Endodermal cell (in vitro differentiated cells): ENCODE measurements at regions not wholly inside any gene's neighbourhood (a gene's known extent, or its start where the extent isn't known, plus 50 kb on each side); places are given as distances from the start of the nearest gene placed in this dataset.

ENCODE experiments used
- DNase-seq: peaks from one replicate; pipeline ENCODE4 v3.0.0-alpha.2; 2017
- H3K27ac ChIP-seq: 2 replicates; pipeline ENCODE4 v1.5.1; 2013; ENCODE audit warnings: mild to moderate bottlenecking, low read depth, low read length, moderate library complexity
- H3K27me3 ChIP-seq: 2 replicates; pipeline ENCODE4 v1.6.1; 2013; ENCODE audit warnings: mild to moderate bottlenecking, low read length, moderate library complexity; ENCODE audit not compliant: insufficient read depth, control insufficient read depth, poor library complexity, severe bottlenecking
- H3K36me3 ChIP-seq: 2 replicates; pipeline ENCODE4 v1.7.0; 2013; ENCODE audit warnings: mild to moderate bottlenecking, low read length, moderate library complexity; ENCODE audit not compliant: control insufficient read depth, insufficient read depth
- H3K4me1 ChIP-seq: one replicate; pipeline ENCODE4 v1.7.0; 2013; ENCODE audit warnings: low read length; ENCODE audit not compliant: control insufficient read depth, insufficient read depth
- H3K4me3 ChIP-seq: 2 replicates; pipeline ENCODE4 v1.5.1; 2013; ENCODE audit warnings: mild to moderate bottlenecking, low read length, moderate library complexity
- H3K9ac ChIP-seq: 2 replicates; pipeline ENCODE4 v1.6.1; 2013; ENCODE audit warnings: mild to moderate bottlenecking, low read length, moderate library complexity; ENCODE audit not compliant: poor library complexity, severe bottlenecking; ENCODE audit errors: extremely low read depth
- H3K9me3 ChIP-seq: 2 replicates; pipeline ENCODE4 v1.6.1; 2013; ENCODE audit warnings: mild to moderate bottlenecking, low read length, moderate library complexity; ENCODE audit not compliant: control insufficient read depth
- H3K27ac Mint-ChIP-seq: 2 replicates; pipeline ENCODE4 v1.8.0; 2020; ENCODE audit warnings: mixed read lengths
- H3K27me3 Mint-ChIP-seq: 2 replicates; pipeline ENCODE4 v1.8.0; 2021; ENCODE audit warnings: mild to moderate bottlenecking, mixed read lengths; ENCODE audit not compliant: insufficient read depth
- H3K36me3 Mint-ChIP-seq: 2 replicates; pipeline ENCODE4 v1.8.0; 2020; ENCODE audit warnings: low read depth, mixed read lengths
- H3K4me1 Mint-ChIP-seq: 2 replicates; pipeline ENCODE4 v1.8.0; 2020; ENCODE audit warnings: mixed read lengths
- H3K4me3 Mint-ChIP-seq: 2 replicates; pipeline ENCODE4 v1.8.0; 2020; ENCODE audit warnings: mild to moderate bottlenecking, moderate library complexity, mixed read lengths
- H3K9me3 Mint-ChIP-seq: 2 replicates; pipeline ENCODE4 v1.8.0; 2020; ENCODE audit warnings: mild to moderate bottlenecking, mixed read lengths
- WGBS, 2 experiments: methylation state at CpG; one replicate each; pipeline versions ENCODE4 v1.1.5 to v1.1.7; 2013; ENCODE audit warnings: missing lambda C conversion rate in 2 of 2, mixed read lengths in 1 of 2; ENCODE audit not compliant: insufficient coverage in 1 of 2, insufficient read length in 1 of 2; 5-methylcytosine and 5-hydroxymethylcytosine counted together
- TF ChIP-seq, protein P1 (sequence below): fragments of 200-600 bp; sonication (generic); conservative IDR thresholded peaks from 2 replicates; pipeline ENCODE4 v1.5.0; 2021; ENCODE audit warnings: antibody characterized with exemption, mild to moderate bottlenecking

DNA sequence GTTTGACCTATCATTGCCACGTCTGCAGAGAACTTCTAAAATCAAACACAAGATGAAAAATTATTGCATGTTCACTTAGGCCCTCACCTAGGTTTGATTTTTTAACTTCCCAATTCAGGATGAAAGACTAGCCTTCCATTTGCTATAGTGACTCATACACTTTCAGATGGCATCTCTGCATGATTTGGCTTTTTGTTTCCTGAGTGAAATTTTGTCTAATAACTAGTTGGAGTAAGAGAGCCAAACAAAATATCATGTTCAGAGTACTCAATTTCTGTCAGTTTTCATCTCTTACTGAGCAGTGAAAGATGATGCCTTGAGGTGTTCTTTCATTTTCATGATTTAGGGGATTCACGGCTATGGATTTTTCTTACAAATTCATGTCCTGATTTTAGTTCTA is 122.9 kb downstream of the NSUN3 start:
- no peaks in the 10 kb centered on the region for H3K36me3 Mint-ChIP-seq
- no peaks in the 10 kb centered on the region for H3K4me1 Mint-ChIP-seq
- WGBS, 2 experiments, result 87 to 100% methylated on average over 1 to 2 of the region's 2 CpGs
- TF ChIP-seq, protein P1, sequence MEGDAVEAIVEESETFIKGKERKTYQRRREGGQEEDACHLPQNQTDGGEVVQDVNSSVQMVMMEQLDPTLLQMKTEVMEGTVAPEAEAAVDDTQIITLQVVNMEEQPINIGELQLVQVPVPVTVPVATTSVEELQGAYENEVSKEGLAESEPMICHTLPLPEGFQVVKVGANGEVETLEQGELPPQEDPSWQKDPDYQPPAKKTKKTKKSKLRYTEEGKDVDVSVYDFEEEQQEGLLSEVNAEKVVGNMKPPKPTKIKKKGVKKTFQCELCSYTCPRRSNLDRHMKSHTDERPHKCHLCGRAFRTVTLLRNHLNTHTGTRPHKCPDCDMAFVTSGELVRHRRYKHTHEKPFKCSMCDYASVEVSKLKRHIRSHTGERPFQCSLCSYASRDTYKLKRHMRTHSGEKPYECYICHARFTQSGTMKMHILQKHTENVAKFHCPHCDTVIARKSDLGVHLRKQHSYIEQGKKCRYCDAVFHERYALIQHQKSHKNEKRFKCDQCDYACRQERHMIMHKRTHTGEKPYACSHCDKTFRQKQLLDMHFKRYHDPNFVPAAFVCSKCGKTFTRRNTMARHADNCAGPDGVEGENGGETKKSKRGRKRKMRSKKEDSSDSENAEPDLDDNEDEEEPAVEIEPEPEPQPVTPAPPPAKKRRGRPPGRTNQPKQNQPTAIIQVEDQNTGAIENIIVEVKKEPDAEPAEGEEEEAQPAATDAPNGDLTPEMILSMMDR, result no peak
- no peak overlapping the region for H3K27ac Mint-ChIP-seq
- Histone ChIP-seq H3K4me3 (no peak overlapping the region), H3K27ac (no peak overlapping the region), H3K9ac (no peak overlapping the region), H3K9me3 (no peaks in the 10 kb centered on the region), H3K36me3 (no peaks in the 10 kb centered on the region), H3K27me3 (no peaks in the 10 kb centered on the region), H3K4me1 (no peaks in the 10 kb centered on the region)
- no peaks in the 10 kb centered on the region for H3K9me3 Mint-ChIP-seq
- peaks cover 3% of the 10 kb centered on the region for H3K27me3 Mint-ChIP-seq
- DNase-seq, result no peak
- no peak overlapping the region for H3K4me3 Mint-ChIP-seq

DNA sequence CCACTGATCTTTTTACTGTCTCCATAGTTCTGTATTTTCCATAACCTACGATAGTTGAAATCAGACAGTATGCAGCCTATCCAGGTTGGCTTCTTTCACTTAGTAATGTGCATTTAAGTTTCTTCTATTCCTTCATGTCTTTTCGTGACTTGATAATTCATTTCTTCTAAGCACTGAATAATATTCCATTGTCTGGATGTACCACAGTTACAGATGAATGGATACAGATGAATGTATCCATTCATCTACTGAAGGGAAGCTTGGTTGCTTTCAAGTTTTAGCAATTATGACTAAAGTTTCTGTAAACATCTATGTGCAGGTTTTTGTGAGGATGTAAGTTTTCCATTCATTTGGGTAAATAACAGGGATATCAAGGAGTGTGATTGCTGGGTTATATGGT is 124.8 kb downstream of the NSUN3 start:
- Histone ChIP-seq H3K27ac (no peak overlapping the region), H3K9me3 (no peaks in the 10 kb centered on the region), H3K4me1 (no peaks in the 10 kb centered on the region), H3K27me3 (no peaks in the 10 kb centered on the region), H3K4me3 (no peak overlapping the region), H3K36me3 (no peaks in the 10 kb centered on the region), H3K9ac (no peak overlapping the region)
- H3K4me1 Mint-ChIP-seq, result no peaks in the 10 kb centered on the region
- H3K9me3 Mint-ChIP-seq, result no peaks in the 10 kb centered on the region
- no peak for DNase-seq
- WGBS, 2 experiments, result 90 to 92% methylated on average over 1 to 2 of the region's 2 CpGs
- H3K27ac Mint-ChIP-seq, result no peak overlapping the region
- peaks cover 3% of the 10 kb centered on the region for H3K27me3 Mint-ChIP-seq
- no peak overlapping the region for H3K4me3 Mint-ChIP-seq
- TF ChIP-seq, protein P1, result no peak
- no peaks in the 10 kb centered on the region for H3K36me3 Mint-ChIP-seq

DNA sequence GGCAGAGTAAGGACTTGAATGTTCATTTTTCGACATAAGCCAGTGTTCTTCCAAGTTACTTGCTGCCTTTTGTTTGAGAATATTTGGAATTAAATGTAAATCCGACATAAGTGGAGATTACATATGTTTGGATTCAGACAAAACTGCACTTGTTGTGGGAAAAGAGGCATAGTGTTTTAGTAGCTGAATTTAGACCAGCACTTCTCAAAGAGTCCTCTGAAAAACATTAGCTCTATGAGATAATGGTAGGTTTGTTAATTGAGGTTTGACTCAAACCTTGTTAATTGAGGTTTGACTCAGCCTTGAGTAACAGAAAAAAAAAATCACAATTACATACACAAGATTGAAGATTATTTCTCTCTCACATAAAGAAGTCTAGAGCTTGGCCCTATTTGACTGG is 132.5 kb downstream of the NSUN3 start:
- DNase-seq, result no peak
- Mint-ChIP-seq H3K4me1 (no peaks in the 10 kb centered on the region), H3K9me3 (peaks cover 21% of the 10 kb centered on the region), H3K27me3 (no peaks in the 10 kb centered on the region), H3K36me3 (no peaks in the 10 kb centered on the region), H3K4me3 (no peak overlapping the region), H3K27ac (no peak overlapping the region)
- Histone ChIP-seq H3K27ac (no peak overlapping the region), H3K27me3 (no peaks in the 10 kb centered on the region), H3K9me3 (peaks cover 11% of the 10 kb centered on the region), H3K4me3 (no peak overlapping the region), H3K4me1 (no peaks in the 10 kb centered on the region), H3K9ac (no peak overlapping the region), H3K36me3 (no peaks in the 10 kb centered on the region)
- TF ChIP-seq, protein P1, result no peak
- WGBS, 2 experiments, result 84 to 88% methylated on average over 1 to 2 of the region's 2 CpGs
